Stimulated activated CD8-positive, alpha-beta memory T cell treated with anti-CD3 and anti-CD28 coated beads, Interleukin-7, amount 100 ng/mL, for 48 hours (primary cell): ENCODE measurements at regions not wholly inside any gene's neighbourhood (a gene's known extent, or its start where the extent isn't known, plus 50 kb on each side); places are given as distances from the start of the nearest gene placed in this dataset.
"Not testable (repeated sequence)": the region's sequence is repeated elsewhere in the genome, so short reads cannot be mapped to it uniquely, and the experiment has no call there.

Experiments
- DNase-seq, 2 donors: peaks; one replicate each; pipeline ENCODE4 v3.0.0-alpha.2; 2020; ENCODE audit warnings: low read depth in 1 of 2; ENCODE audit errors: extremely low read depth in 1 of 2

GRCh38 chr19:28159065-28159464 lies 1053.9 kb downstream of the UQCRFS1 start:
- DNase-seq = no peak

- DNase-seq = no peak
Measured at GRCh38 chr19:28155265-28155664, 1057.7 kb downstream of the UQCRFS1 start.

- DNase-seq = no peak
Measured at GRCh38 chr19:28154077-28154476, 1058.9 kb downstream of the UQCRFS1 start.

- DNase-seq = no peak
Measured at GRCh38 chr19:28153123-28153522, 1059.8 kb downstream of the UQCRFS1 start.

GRCh38 chr19:28152195-28152594 lies 1060.8 kb downstream of the UQCRFS1 start:
- DNase-seq = no peak

GRCh38 chr19:28150129-28150528 lies 1062.8 kb downstream of the UQCRFS1 start:
- no peak for DNase-seq

GRCh38 chr19:28148554-28148953 lies 1064.4 kb downstream of the UQCRFS1 start:
- DNase-seq = no peak

GRCh38 chr19:28142258-28142657 lies 1070.7 kb downstream of the UQCRFS1 start:
- DNase-seq = no peak

GRCh38 chr19:28140201-28140600 lies 1072.8 kb downstream of the UQCRFS1 start:
- no peak for DNase-seq

- no peak for DNase-seq
Measured at GRCh38 chr19:28137772-28138171, 1075.2 kb downstream of the UQCRFS1 start.

GRCh38 chr19:28136796-28137195 lies 1076.2 kb downstream of the UQCRFS1 start:
- no peak for DNase-seq

- no peak for DNase-seq
Measured at GRCh38 chr19:28135825-28136224, 1077.1 kb downstream of the UQCRFS1 start.

- DNase-seq = no peak
Measured at GRCh38 chr19:28134311-28134710, 1078.6 kb downstream of the UQCRFS1 start.

GRCh38 chr19:28130881-28131280 lies 1082.1 kb downstream of the UQCRFS1 start:
- not testable (repeated sequence) for DNase-seq

- no peak for DNase-seq
Measured at GRCh38 chr19:28130066-28130511, 1082.9 kb downstream of the UQCRFS1 start.

GRCh38 chr19:28128341-28128740 lies 1084.6 kb downstream of the UQCRFS1 start:
- DNase-seq = no peak

GRCh38 chr19:28126135-28126898 lies 1086.6 kb downstream of the UQCRFS1 start:
- no peak for DNase-seq

- DNase-seq = no peak
Measured at GRCh38 chr19:28122734-28123133, 1090.2 kb downstream of the UQCRFS1 start.

- DNase-seq = no peak
Measured at GRCh38 chr19:28118235-28118634, 1094.7 kb downstream of the UQCRFS1 start.

GRCh38 chr19:28117143-28117542 lies 1095.8 kb downstream of the UQCRFS1 start:
- no peak for DNase-seq

GRCh38 chr19:28116379-28116778 lies 1096.6 kb downstream of the UQCRFS1 start:
- not testable (repeated sequence) for DNase-seq

- no peak for DNase-seq
Measured at GRCh38 chr19:28103921-28104320, 1109.0 kb downstream of the UQCRFS1 start.

- not testable (repeated sequence) for DNase-seq
Measured at GRCh38 chr19:28084659-28085157, 1128.2 kb downstream of the UQCRFS1 start.
